Activated naive CD4-positive, alpha-beta T cell treated with anti-CD3 and anti-CD28 coated beads, Interleukin-2, amount 10 ng/mL, durations not matched to agents 7 days and 5 days (primary cell): ENCODE measurements at regions not wholly inside any gene's neighbourhood (a gene's known extent, or its start where the extent isn't known, plus 50 kb on each side); places are given as distances from the start of the nearest gene placed in this dataset.

ENCODE experiments used
- CTCF ChIA-PET: fragments of 350-600 bp; sonication (Branson Sonifier 250); formaldehyde crosslinking; loops from one replicate; lab custom pipeline; 2021; ENCODE audit warnings: antibody characterized with exemption; lab: Charles Lee
- DNase-seq: peaks from one replicate; pipeline ENCODE4 v3.0.0-alpha.2; 2020
- H3K27ac Mint-ChIP-seq: one replicate; pipeline ENCODE4 v1.8.0; 2021; ENCODE audit warnings: mild to moderate bottlenecking, moderate library complexity, mixed read lengths
- H3K27me3 Mint-ChIP-seq: one replicate; pipeline ENCODE4 v1.8.0; 2021; ENCODE audit warnings: mild to moderate bottlenecking, mixed read lengths
- H3K36me3 Mint-ChIP-seq: one replicate; pipeline ENCODE4 v1.8.0; 2021; ENCODE audit warnings: mixed read lengths
- H3K4me1 Mint-ChIP-seq: one replicate; pipeline ENCODE4 v1.8.0; 2021; ENCODE audit warnings: mixed read lengths
- H3K4me3 Mint-ChIP-seq: one replicate; pipeline ENCODE4 v1.8.0; 2021; ENCODE audit warnings: mild to moderate bottlenecking, moderate library complexity, mixed read lengths
- H3K9me3 Mint-ChIP-seq: one replicate; pipeline ENCODE4 v1.8.0; 2021; ENCODE audit warnings: mixed read lengths

- H3K9me3 Mint-ChIP-seq = no peaks in the 10 kb centered on the region
- no peak overlapping the region for H3K4me3 Mint-ChIP-seq
- H3K4me1 Mint-ChIP-seq = no peaks in the 10 kb centered on the region
- peaks cover 31% of the 10 kb centered on the region for H3K27me3 Mint-ChIP-seq
- DNase-seq = no peak
- CTCF ChIA-PET = no interaction called here
- H3K27ac Mint-ChIP-seq = no peak overlapping the region
- H3K36me3 Mint-ChIP-seq = no peaks in the 10 kb centered on the region
Observed at GRCh38 chr2:236673823-236674185, 104.2 kb downstream of the ACKR3 start.

- Mint-ChIP-seq H3K27me3 (peaks cover 31% of the 10 kb centered on the region), H3K4me1 (no peaks in the 10 kb centered on the region), H3K4me3 (no peak overlapping the region), H3K27ac (no peak overlapping the region), H3K9me3 (no peaks in the 10 kb centered on the region), H3K36me3 (no peaks in the 10 kb centered on the region)
- DNase-seq = no peak
- CTCF ChIA-PET = no interaction called here
Observed at GRCh38 chr2:236674238-236674637, 104.6 kb downstream of the ACKR3 start.

GRCh38 chr2:236674646-236675045, 105.0 kb downstream of the ACKR3 start:
- H3K27me3 Mint-ChIP-seq = peaks cover 31% of the 10 kb centered on the region
- H3K27ac Mint-ChIP-seq = no peak overlapping the region
- no peak for DNase-seq
- H3K4me3 Mint-ChIP-seq = no peak overlapping the region
- H3K36me3 Mint-ChIP-seq = no peaks in the 10 kb centered on the region
- no peaks in the 10 kb centered on the region for H3K9me3 Mint-ChIP-seq
- H3K4me1 Mint-ChIP-seq = no peaks in the 10 kb centered on the region
- CTCF ChIA-PET = no interaction called here

- CTCF ChIA-PET = no interaction called here
- Mint-ChIP-seq H3K27me3 (peaks cover 31% of the 10 kb centered on the region), H3K27ac (no peak overlapping the region), H3K9me3 (no peaks in the 10 kb centered on the region), H3K4me1 (no peaks in the 10 kb centered on the region), H3K4me3 (no peak overlapping the region), H3K36me3 (no peaks in the 10 kb centered on the region)
- DNase-seq = no peak
Observed at GRCh38 chr2:236675051-236675450, 105.4 kb downstream of the ACKR3 start.

- no peak for DNase-seq
- CTCF ChIA-PET = no interaction called here
- H3K4me3 Mint-ChIP-seq = no peak overlapping the region
- H3K27me3 Mint-ChIP-seq = peaks cover 30% of the 10 kb centered on the region
- no peaks in the 10 kb centered on the region for H3K9me3 Mint-ChIP-seq
- H3K36me3 Mint-ChIP-seq = no peaks in the 10 kb centered on the region
- no peaks in the 10 kb centered on the region for H3K4me1 Mint-ChIP-seq
- H3K27ac Mint-ChIP-seq = no peak overlapping the region
Observed at GRCh38 chr2:236675526-236675925, 105.9 kb downstream of the ACKR3 start.

GRCh38 chr2:236676136-236676873, 106.7 kb downstream of the ACKR3 start:
- Mint-ChIP-seq H3K27ac (no peak overlapping the region), H3K4me3 (no peak overlapping the region), H3K9me3 (no peaks in the 10 kb centered on the region), H3K4me1 (no peaks in the 10 kb centered on the region), H3K36me3 (no peaks in the 10 kb centered on the region), H3K27me3 (peaks cover 26% of the 10 kb centered on the region)
- CTCF ChIA-PET = no interaction called here
- no peak for DNase-seq

GRCh38 chr2:236677368-236677767, 107.7 kb downstream of the ACKR3 start:
- Mint-ChIP-seq H3K27me3 (peaks cover 26% of the 10 kb centered on the region), H3K9me3 (no peaks in the 10 kb centered on the region), H3K36me3 (no peaks in the 10 kb centered on the region), H3K4me3 (no peak overlapping the region), H3K4me1 (no peaks in the 10 kb centered on the region), H3K27ac (no peak overlapping the region)
- DNase-seq = no peak
- CTCF ChIA-PET = no interaction called here

- DNase-seq = no peak
- no peak overlapping the region for H3K27ac Mint-ChIP-seq
- H3K4me1 Mint-ChIP-seq = no peaks in the 10 kb centered on the region
- H3K4me3 Mint-ChIP-seq = no peak overlapping the region
- CTCF ChIA-PET = no interaction called here
- no peaks in the 10 kb centered on the region for H3K36me3 Mint-ChIP-seq
- H3K27me3 Mint-ChIP-seq = peaks cover 32% of the 10 kb centered on the region
- no peaks in the 10 kb centered on the region for H3K9me3 Mint-ChIP-seq
Observed at GRCh38 chr2:236678307-236678975, 108.8 kb downstream of the ACKR3 start.

GRCh38 chr2:236679884-236680860, 110.5 kb downstream of the ACKR3 start:
- Mint-ChIP-seq H3K27ac (no peak overlapping the region), H3K27me3 (peaks cover 25% of the 10 kb centered on the region), H3K4me3 (no peak overlapping the region), H3K9me3 (no peaks in the 10 kb centered on the region), H3K4me1 (no peaks in the 10 kb centered on the region), H3K36me3 (no peaks in the 10 kb centered on the region)
- CTCF ChIA-PET = interaction anchor here (0.6 to 0.7 kb wide), 3 partner anchors 26 to 339 kb away, joined by 3 to 4 read pairs (median 3); no protein-coding TSS in a partner anchor
- no peak for DNase-seq

GRCh38 chr2:236682651-236683422, 113.2 kb downstream of the ACKR3 start:
- Mint-ChIP-seq H3K27ac (no peak overlapping the region), H3K9me3 (no peaks in the 10 kb centered on the region), H3K36me3 (no peaks in the 10 kb centered on the region), H3K4me1 (no peaks in the 10 kb centered on the region), H3K27me3 (peaks cover 19% of the 10 kb centered on the region), H3K4me3 (no peak overlapping the region)
- DNase-seq = no peak
- CTCF ChIA-PET = interaction anchor here (0.9 kb wide), 1 partner anchor 237 kb away, joined by 4 read pairs; no protein-coding TSS in a partner anchor

- Mint-ChIP-seq H3K4me3 (no peak overlapping the region), H3K27me3 (peaks cover 20% of the 10 kb centered on the region), H3K27ac (no peak overlapping the region), H3K36me3 (no peaks in the 10 kb centered on the region), H3K9me3 (no peaks in the 10 kb centered on the region), H3K4me1 (no peaks in the 10 kb centered on the region)
- CTCF ChIA-PET = no interaction called here
- DNase-seq = no peak
Observed at GRCh38 chr2:236684504-236685256, 115.1 kb downstream of the ACKR3 start.

GRCh38 chr2:236685361-236685760, 115.7 kb downstream of the ACKR3 start:
- no peaks in the 10 kb centered on the region for H3K36me3 Mint-ChIP-seq
- no peaks in the 10 kb centered on the region for H3K9me3 Mint-ChIP-seq
- H3K4me1 Mint-ChIP-seq = no peaks in the 10 kb centered on the region
- no peak overlapping the region for H3K4me3 Mint-ChIP-seq
- no peak overlapping the region for H3K27ac Mint-ChIP-seq
- H3K27me3 Mint-ChIP-seq = peaks cover 21% of the 10 kb centered on the region
- CTCF ChIA-PET = no interaction called here
- DNase-seq = no peak

- H3K36me3 Mint-ChIP-seq = no peaks in the 10 kb centered on the region
- DNase-seq = no peak
- H3K4me3 Mint-ChIP-seq = no peak overlapping the region
- H3K27me3 Mint-ChIP-seq = peaks cover 21% of the 10 kb centered on the region
- CTCF ChIA-PET = interaction anchor here (0.6 kb wide), 1 partner anchor 242 kb away, joined by 3 read pairs; no protein-coding TSS in a partner anchor
- no peaks in the 10 kb centered on the region for H3K9me3 Mint-ChIP-seq
- H3K4me1 Mint-ChIP-seq = no peaks in the 10 kb centered on the region
- H3K27ac Mint-ChIP-seq = no peak overlapping the region
Observed at GRCh38 chr2:236685979-236686520, 116.4 kb downstream of the ACKR3 start.
